Activated CD4-positive, alpha-beta T cell treated with anti-CD3 and anti-CD28 coated beads for 36 hours (primary cell): ENCODE measurements at regions not wholly inside any gene's neighbourhood (a gene's known extent, or its start where the extent isn't known, plus 50 kb on each side); places are given as distances from the start of the nearest gene placed in this dataset.

Experiments used
- ATAC-seq: fragments of 200-7000 bp; cut with Tn5 transposase; one replicate; pipeline ENCODE4 v1.10.0; 2021; ENCODE audit warnings: mild to moderate bottlenecking, moderate library complexity
- CTCF ChIA-PET: fragments of 350-600 bp; sonication (Branson Sonifier 250); formaldehyde crosslinking; loops from one replicate; lab custom pipeline; 2021; ENCODE audit warnings: antibody characterized with exemption; lab: Charles Lee
- POLR2A ChIA-PET: fragments of 350-600 bp; sonication (Branson Sonifier 250); formaldehyde crosslinking; loops from one replicate; lab custom pipeline; 2021; ENCODE audit warnings: antibody characterized with exemption, inconsistent platforms; lab: Charles Lee
- DNase-seq: peaks from one replicate; pipeline ENCODE4 v3.0.0-alpha.2; 2020
- H3K27ac Mint-ChIP-seq: one replicate; pipeline ENCODE4 v1.8.0; 2021; ENCODE audit warnings: mixed read lengths
- H3K27me3 Mint-ChIP-seq: one replicate; pipeline ENCODE4 v1.8.0; 2021; ENCODE audit warnings: mixed read lengths
- H3K36me3 Mint-ChIP-seq: one replicate; pipeline ENCODE4 v1.8.0; 2021; ENCODE audit warnings: low read depth, mixed read lengths
- H3K4me1 Mint-ChIP-seq: one replicate; pipeline ENCODE4 v1.8.0; 2021; ENCODE audit warnings: mixed read lengths
- H3K4me3 Mint-ChIP-seq: one replicate; pipeline ENCODE4 v1.8.0; 2021; ENCODE audit warnings: mild to moderate bottlenecking, moderate library complexity, mixed read lengths
- H3K9me3 Mint-ChIP-seq: one replicate; pipeline ENCODE4 v1.8.0; 2021; ENCODE audit warnings: low read depth, mixed read lengths
- intact Hi-C, 2 experiments: fragments of 100-400 bp; cut with DNase I in 1 of 2; cut with micrococcal nuclease in 1 of 2; formaldehyde crosslinking; loops; one replicate each; pipeline versions ENCODE4 v1.14.2 to v1.15.1; 2022 to 2024; cut with DNase I, micrococcal nuclease

- H3K27ac Mint-ChIP-seq: no peak overlapping the region
- intact Hi-C loops: loop anchor here in 1 of 2 experiments (10.0 kb wide), 1 partner anchor 48 kb away; no protein-coding TSS in a partner anchor
- DNase-seq (no peak), ATAC-seq (no peak)
- no peaks in the 10 kb centered on the region for H3K4me1 Mint-ChIP-seq
- no peaks in the 10 kb centered on the region for H3K27me3 Mint-ChIP-seq
- H3K36me3 Mint-ChIP-seq: no peaks in the 10 kb centered on the region
- no peaks in the 10 kb centered on the region for H3K9me3 Mint-ChIP-seq
- ChIA-PET POLR2A (no interaction called here), CTCF (interaction anchor here (1.4 to 2.3 kb wide), 3 partner anchors 10 to 22 kb away, joined by 6 to 10 read pairs (median 9); no protein-coding TSS in a partner anchor)
- H3K4me3 Mint-ChIP-seq: no peak overlapping the region
Observed at GRCh38 chr9:15113288-15113687, 193.7 kb downstream of the TTC39B start.

- Mint-ChIP-seq H3K27ac (no peak overlapping the region), H3K36me3 (no peaks in the 10 kb centered on the region), H3K4me3 (no peak overlapping the region), H3K4me1 (no peaks in the 10 kb centered on the region), H3K27me3 (no peaks in the 10 kb centered on the region), H3K9me3 (peaks cover 3% of the 10 kb centered on the region)
- DNase-seq: no peak
- no peak for ATAC-seq
- intact Hi-C loops: loop anchor here in 1 of 2 experiments (10.0 kb wide), 1 partner anchor 46 kb away; no protein-coding TSS in a partner anchor
- ChIA-PET POLR2A (no interaction called here), CTCF (interaction anchor here (1.0 to 1.7 kb wide), 3 partner anchors 9 to 15 kb away, joined by 3 read pairs; no protein-coding TSS in a partner anchor)
Observed at GRCh38 chr9:15111071-15111470, 195.9 kb downstream of the TTC39B start.

- CTCF ChIA-PET: interaction anchor here (0.6 to 6.0 kb wide), 13 partner anchors 9 to 310 kb away, joined by 3 to 100 read pairs (median 3); no protein-coding TSS in a partner anchor
- peaks cover 3% of the 10 kb centered on the region for H3K9me3 Mint-ChIP-seq
- H3K4me1 Mint-ChIP-seq: no peaks in the 10 kb centered on the region
- peaks cover 6% of the 10 kb centered on the region for H3K27me3 Mint-ChIP-seq
- POLR2A ChIA-PET: interaction anchor here (1.3 kb wide), 1 partner anchor 30 kb away, joined by 3 read pairs; no protein-coding TSS in a partner anchor
- ATAC-seq (peak; percentile 88), DNase-seq (peak; percentile 60)
- intact Hi-C loops: loop anchor here (1.0 to 10.0 kb wide), 7 partner anchors 30 to 540 kb away; no protein-coding TSS in a partner anchor
- H3K4me3 Mint-ChIP-seq: no peak overlapping the region
- H3K27ac Mint-ChIP-seq: no peak overlapping the region
- H3K36me3 Mint-ChIP-seq: no peaks in the 10 kb centered on the region
Observed at GRCh38 chr9:15104826-15105420, 194.7 kb upstream of the FREM1 start.

GRCh38 chr9:15103290-15103689 is 193.1 kb upstream of the FREM1 start:
- CTCF ChIA-PET: interaction anchor here (0.9 to 6.0 kb wide), 7 partner anchors 11 to 503 kb away, joined by 3 to 100 read pairs (median 5); no protein-coding TSS in a partner anchor
- Mint-ChIP-seq H3K4me1 (no peaks in the 10 kb centered on the region), H3K27me3 (peaks cover 6% of the 10 kb centered on the region), H3K4me3 (no peak overlapping the region), H3K36me3 (no peaks in the 10 kb centered on the region), H3K27ac (no peak overlapping the region), H3K9me3 (peaks cover 3% of the 10 kb centered on the region)
- POLR2A ChIA-PET: no interaction called here
- no peak for DNase-seq
- intact Hi-C loops: loop anchor here (10.0 kb wide), 2 partner anchors 502 to 542 kb away; no protein-coding TSS in a partner anchor
- no peak for ATAC-seq

- Mint-ChIP-seq H3K4me3 (no peak overlapping the region), H3K36me3 (no peaks in the 10 kb centered on the region), H3K27me3 (peaks cover 10% of the 10 kb centered on the region), H3K27ac (no peak overlapping the region), H3K4me1 (no peaks in the 10 kb centered on the region), H3K9me3 (no peaks in the 10 kb centered on the region)
- ChIA-PET CTCF (interaction anchor here (0.8 to 6.0 kb wide), 5 partner anchors 32 to 540 kb away, joined by 3 to 100 read pairs (median 3); no protein-coding TSS in a partner anchor), POLR2A (no interaction called here)
- intact Hi-C loops: loop anchor here (10.0 kb wide), 2 partner anchors 504 to 544 kb away; no protein-coding TSS in a partner anchor
- ATAC-seq (no peak), DNase-seq (no peak)
Observed at GRCh38 chr9:15101095-15101494, 190.9 kb upstream of the FREM1 start.

- ChIA-PET CTCF (interaction anchor here (0.6 to 6.0 kb wide), 6 partner anchors 32 to 540 kb away, joined by 3 to 100 read pairs (median 3); no protein-coding TSS in a partner anchor), POLR2A (interaction anchor here (0.6 kb wide), 1 partner anchor 432 kb away, joined by 3 read pairs; no protein-coding TSS in a partner anchor)
- H3K4me3 Mint-ChIP-seq: no peak overlapping the region
- intact Hi-C loops: loop anchor here (10.0 kb wide), 2 partner anchors 504 to 544 kb away; no protein-coding TSS in a partner anchor
- no peak overlapping the region for H3K27ac Mint-ChIP-seq
- DNase-seq (no peak), ATAC-seq (no peak)
- H3K36me3 Mint-ChIP-seq: no peaks in the 10 kb centered on the region
- H3K27me3 Mint-ChIP-seq: peaks cover 10% of the 10 kb centered on the region
- no peaks in the 10 kb centered on the region for H3K4me1 Mint-ChIP-seq
- no peaks in the 10 kb centered on the region for H3K9me3 Mint-ChIP-seq
Observed at GRCh38 chr9:15100571-15100970, 190.3 kb upstream of the FREM1 start.

GRCh38 chr9:15096972-15097371 is 186.7 kb upstream of the FREM1 start:
- POLR2A ChIA-PET: no interaction called here
- H3K36me3 Mint-ChIP-seq: no peaks in the 10 kb centered on the region

GRCh38 chr9:15086778-15087324 is 176.6 kb upstream of the FREM1 start:
- DNase-seq (no peak), ATAC-seq (no peak)
- H3K4me3 Mint-ChIP-seq: no peak overlapping the region
- H3K4me1 Mint-ChIP-seq: no peaks in the 10 kb centered on the region
- H3K9me3 Mint-ChIP-seq: no peaks in the 10 kb centered on the region
- no peaks in the 10 kb centered on the region for H3K27me3 Mint-ChIP-seq
- intact Hi-C loops: no loop called here
- ChIA-PET CTCF (interaction anchor here (0.6 to 1.6 kb wide), 2 partner anchors 17 to 867 kb away, joined by 3 to 4 read pairs; no protein-coding TSS in a partner anchor), POLR2A (no interaction called here)
- no peak overlapping the region for H3K27ac Mint-ChIP-seq
- no peaks in the 10 kb centered on the region for H3K36me3 Mint-ChIP-seq

More at GRCh38 chr9:15096972-15097371, 186.7 kb upstream of the FREM1 start:
- ATAC-seq: no peak
- no peak for DNase-seq
- Mint-ChIP-seq H3K4me1 (no peaks in the 10 kb centered on the region), H3K27me3 (peaks cover 6% of the 10 kb centered on the region), H3K27ac (no peak overlapping the region), H3K4me3 (no peak overlapping the region), H3K9me3 (no peaks in the 10 kb centered on the region)
- CTCF ChIA-PET: no interaction called here
- intact Hi-C loops: no loop called here

- CTCF ChIA-PET: interaction anchor here (0.6 to 1.6 kb wide), 3 partner anchors 18 to 867 kb away, joined by 3 to 4 read pairs (median 3); no protein-coding TSS in a partner anchor
- Mint-ChIP-seq H3K27ac (no peak overlapping the region), H3K36me3 (no peaks in the 10 kb centered on the region), H3K9me3 (no peaks in the 10 kb centered on the region), H3K4me1 (no peaks in the 10 kb centered on the region), H3K27me3 (no peaks in the 10 kb centered on the region), H3K4me3 (no peak overlapping the region)
- ATAC-seq: no peak
- no peak for DNase-seq
- intact Hi-C loops: no loop called here
- POLR2A ChIA-PET: no interaction called here
Observed at GRCh38 chr9:15086156-15086763, 176.0 kb upstream of the FREM1 start.

GRCh38 chr9:15081021-15081753 is 171.0 kb upstream of the FREM1 start:
- Mint-ChIP-seq H3K4me3 (no peak overlapping the region), H3K9me3 (no peaks in the 10 kb centered on the region), H3K36me3 (no peaks in the 10 kb centered on the region), H3K27me3 (peaks cover 3% of the 10 kb centered on the region), H3K4me1 (no peaks in the 10 kb centered on the region), H3K27ac (no peak overlapping the region)
- intact Hi-C loops: no loop called here
- no peak for ATAC-seq
- no peak for DNase-seq
- ChIA-PET CTCF (no interaction called here), POLR2A (no interaction called here)

GRCh38 chr9:15080401-15080800 is 170.2 kb upstream of the FREM1 start:
- intact Hi-C loops: no loop called here
- no peak for DNase-seq
- no peaks in the 10 kb centered on the region for H3K36me3 Mint-ChIP-seq
- CTCF ChIA-PET: no interaction called here
- peaks cover 3% of the 10 kb centered on the region for H3K27me3 Mint-ChIP-seq
- no peaks in the 10 kb centered on the region for H3K4me1 Mint-ChIP-seq
- POLR2A ChIA-PET: no interaction called here
- no peak overlapping the region for H3K27ac Mint-ChIP-seq
- ATAC-seq: no peak
- no peak overlapping the region for H3K4me3 Mint-ChIP-seq
- H3K9me3 Mint-ChIP-seq: no peaks in the 10 kb centered on the region
